ENCODE measurements at regions not wholly inside any gene's neighbourhood (a gene's known extent, or its start where the extent isn't known, plus 50 kb on each side); places are given as distances from the start of the nearest gene placed in this dataset.

- TF ChIP-seq GATA2 (IDR thresholded peaks at IDR 0.05; ENCODE audit: low read depth, low read length) (no peak), GATA3 (IDR thresholded peaks at IDR 0.05; ENCODE audit: low read depth, low read length) (no peak)
Observed at GRCh38 chr4:91681544-91681943, 622.2 kb upstream of the GRID2 start.

Data from SH-SY5Y (cell line).